Activated T-cell treated with anti-CD3 and anti-CD28 coated beads, Interleukin-2, amount 50 U/mL, for 1 hour (primary cell): ENCODE measurements at regions not wholly inside any gene's neighbourhood (a gene's known extent, or its start where the extent isn't known, plus 50 kb on each side); places are given as distances from the start of the nearest gene placed in this dataset.
"Not testable (repeated sequence)": the region's sequence is repeated elsewhere in the genome, so short reads cannot be mapped to it uniquely, and the experiment has no call there.

ENCODE experiments used
- DNase-seq: peaks from one replicate; pipeline ENCODE4 v3.0.0-alpha.2; 2020

DNA sequence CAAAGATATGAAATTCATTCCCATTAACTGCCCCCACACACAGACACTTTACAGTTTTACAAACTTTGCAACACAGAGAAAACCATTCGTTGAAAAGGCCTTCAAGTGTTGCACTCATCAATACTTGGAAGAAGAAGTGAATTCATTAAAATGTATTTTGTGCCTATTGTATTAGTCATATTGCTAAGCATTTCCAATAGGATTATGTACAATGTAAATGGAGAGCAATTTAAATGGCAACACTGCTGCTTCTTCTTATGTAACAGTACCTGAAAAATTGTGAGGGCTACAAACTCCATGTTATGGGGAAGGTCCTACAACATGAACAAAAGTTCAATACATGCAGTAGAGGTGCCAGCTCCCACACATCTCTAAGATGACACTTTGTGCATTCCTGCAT lies 209.3 kb upstream of the POGK start:
- no peak for DNase-seq

DNA sequence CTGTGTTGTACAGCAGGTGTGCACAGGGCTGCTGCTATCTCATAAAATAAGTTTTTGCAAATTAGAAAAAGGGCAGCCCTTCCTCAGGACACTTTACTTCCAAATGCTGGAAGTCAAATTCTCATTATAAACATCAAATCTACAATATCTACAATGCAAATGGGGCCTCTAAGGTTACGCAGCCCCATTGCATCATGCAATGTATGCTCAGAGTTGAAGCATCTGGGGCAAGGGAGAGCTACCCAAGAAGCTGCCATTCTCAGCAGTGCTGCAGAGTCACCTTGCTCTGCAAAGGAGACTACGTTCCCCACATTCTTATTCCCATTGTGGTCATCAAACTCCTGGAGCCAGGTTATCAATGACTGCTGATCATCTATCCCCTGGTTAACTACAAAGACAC lies 208.9 kb upstream of the POGK start:
- no peak for DNase-seq

DNA sequence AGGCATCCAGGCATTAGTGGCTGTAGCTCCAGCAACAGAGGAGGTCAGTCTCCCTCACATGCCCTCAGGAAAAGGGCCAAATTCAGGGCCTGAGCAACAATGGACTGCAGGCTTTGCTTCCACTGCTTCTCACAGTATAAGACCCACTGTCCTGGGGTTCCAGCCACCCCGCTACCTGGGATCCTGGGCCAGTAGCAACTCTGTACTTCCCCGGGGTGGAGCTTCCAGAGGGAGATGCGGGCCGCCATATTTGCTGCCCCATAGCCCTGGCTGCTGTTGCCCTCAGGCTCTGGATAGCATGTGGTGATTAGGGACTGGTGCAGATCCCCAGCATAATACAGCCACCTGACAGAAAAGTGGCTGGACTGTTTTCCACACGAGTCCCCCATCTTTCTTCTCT lies 201.1 kb upstream of the POGK start:
- DNase-seq = no peak

GRCh38 chr1:166657228-166657627 lies 182.0 kb upstream of the POGK start:
- DNase-seq = not testable (repeated sequence)

GRCh38 chr1:166666790-166667189 lies 172.5 kb upstream of the POGK start:
- not testable (repeated sequence) for DNase-seq

GRCh38 chr1:166667600-166667999 lies 171.7 kb upstream of the POGK start:
- not testable (repeated sequence) for DNase-seq

- no peak for DNase-seq
Observed at GRCh38 chr1:166671627-166672026, 167.6 kb upstream of the POGK start.

DNA sequence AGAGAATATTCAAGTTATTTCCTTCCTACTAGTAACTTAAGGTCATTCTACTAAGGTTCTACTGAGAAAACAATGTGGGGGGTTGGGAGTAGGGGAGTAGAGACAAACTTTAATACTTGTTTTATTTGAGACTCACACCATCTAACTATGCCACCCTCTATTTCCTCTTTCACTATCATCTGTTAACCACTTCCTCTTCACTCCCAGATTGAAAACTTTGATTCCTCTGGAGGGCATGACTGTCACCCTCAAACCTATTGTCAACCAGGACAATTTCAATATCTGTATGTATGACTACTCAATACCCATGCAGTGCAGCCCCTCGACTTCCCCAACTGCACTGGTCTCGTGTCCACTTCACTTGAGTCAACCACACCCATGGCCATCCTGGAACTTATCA lies 165.6 kb upstream of the POGK start:
- DNase-seq = no peak

- DNase-seq = no peak
Observed at GRCh38 chr1:166675213-166675612, 164.1 kb upstream of the POGK start.

GRCh38 chr1:166676981-166677380 lies 162.3 kb upstream of the POGK start:
- DNase-seq = no peak

DNA sequence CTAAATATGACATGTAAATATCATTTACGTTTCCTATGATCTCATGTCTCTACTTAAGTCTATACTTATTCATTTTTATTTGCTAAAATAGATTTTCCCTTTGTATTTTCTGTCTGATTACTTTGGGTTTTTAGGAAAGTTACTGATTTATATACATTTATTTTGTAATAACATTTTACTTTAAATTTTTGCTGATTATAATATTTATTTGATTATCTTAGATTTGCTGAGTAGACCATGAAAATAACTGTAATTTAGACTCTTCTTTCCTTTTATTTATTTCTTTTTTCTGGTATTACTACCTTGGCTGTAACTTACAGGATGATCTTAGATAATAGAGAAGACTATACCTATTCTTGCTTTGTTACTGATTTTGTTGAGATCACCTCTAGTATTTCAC lies 159.9 kb upstream of the POGK start:
- DNase-seq = no peak

DNA sequence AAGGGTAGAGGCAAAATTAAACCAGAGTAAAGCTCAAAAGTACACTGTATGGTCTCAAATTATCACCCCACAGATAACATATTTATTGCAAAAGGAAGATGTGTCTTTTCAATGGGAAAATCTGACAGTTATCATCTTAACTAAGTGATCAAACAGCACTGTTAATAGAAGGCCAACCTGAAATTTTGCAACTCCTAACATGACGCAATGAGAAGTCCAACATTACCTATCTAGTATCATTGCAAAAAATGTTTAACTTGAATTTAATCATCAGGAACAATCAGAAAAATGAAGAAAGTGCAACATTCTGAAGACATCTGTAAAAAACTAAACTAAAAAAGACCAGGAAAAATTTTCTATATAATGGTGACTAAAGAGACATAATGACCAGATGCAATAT lies 156.7 kb upstream of the POGK start:
- no peak for DNase-seq

- DNase-seq = not testable (repeated sequence)
Observed at GRCh38 chr1:166684669-166685068, 154.6 kb upstream of the POGK start.

GRCh38 chr1:166685200-166685599 lies 154.1 kb upstream of the POGK start:
- no peak for DNase-seq

GRCh38 chr1:166685891-166686290 lies 153.4 kb upstream of the POGK start:
- not testable (repeated sequence) for DNase-seq

- not testable (repeated sequence) for DNase-seq
Observed at GRCh38 chr1:166690596-166690995, 148.7 kb upstream of the POGK start.

GRCh38 chr1:166691476-166691875 lies 147.8 kb upstream of the POGK start:
- DNase-seq = no peak

- DNase-seq = no peak
Observed at GRCh38 chr1:166692346-166692745, 146.9 kb upstream of the POGK start.

- no peak for DNase-seq
Observed at GRCh38 chr1:166693158-166693557, 146.1 kb upstream of the POGK start.

- no peak for DNase-seq
Observed at GRCh38 chr1:166693673-166694297, 145.5 kb upstream of the POGK start.

DNA sequence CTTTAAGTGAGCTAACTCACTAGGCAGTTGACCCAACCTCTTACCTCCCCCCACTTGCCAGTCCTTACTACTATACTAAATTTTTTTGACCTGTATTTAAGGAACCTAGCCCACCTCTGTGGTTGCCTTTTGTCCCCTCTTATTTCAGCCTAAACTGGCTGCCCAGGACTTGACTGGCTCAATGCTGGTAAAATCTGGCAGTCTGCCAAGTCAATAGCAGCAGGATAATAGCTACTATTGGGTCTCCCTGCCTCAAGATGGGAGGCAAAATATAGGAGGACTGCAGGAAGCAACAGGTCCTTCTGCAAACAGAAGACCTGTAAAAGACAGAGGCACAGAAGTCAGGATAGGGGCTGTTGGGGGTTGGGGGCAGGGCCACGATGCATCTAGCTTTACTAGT lies 144.2 kb upstream of the POGK start:
- DNase-seq = no peak

- not testable (repeated sequence) for DNase-seq
Observed at GRCh38 chr1:166695834-166696233, 143.4 kb upstream of the POGK start.

- DNase-seq = no peak
Observed at GRCh38 chr1:166698771-166699170, 140.5 kb upstream of the POGK start.

DNA sequence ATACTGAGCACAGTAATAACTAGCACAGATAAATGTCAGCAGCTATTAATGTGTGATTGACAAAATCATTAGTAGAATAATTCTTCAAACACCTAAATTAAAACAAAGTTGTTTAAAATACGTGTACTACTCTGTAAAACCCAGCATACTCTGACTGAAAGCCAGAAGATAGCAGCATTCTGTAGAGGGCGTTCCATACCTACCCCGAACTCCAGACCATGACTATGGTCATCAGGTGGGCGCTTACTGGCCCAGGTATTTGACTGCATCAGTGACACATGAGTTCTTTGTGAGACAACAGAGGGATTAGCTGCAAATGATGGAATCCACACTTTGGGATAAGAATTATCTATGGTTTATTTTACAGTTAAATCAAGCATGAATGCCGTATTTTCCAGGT lies 139.7 kb upstream of the POGK start:
- no peak for DNase-seq

DNA sequence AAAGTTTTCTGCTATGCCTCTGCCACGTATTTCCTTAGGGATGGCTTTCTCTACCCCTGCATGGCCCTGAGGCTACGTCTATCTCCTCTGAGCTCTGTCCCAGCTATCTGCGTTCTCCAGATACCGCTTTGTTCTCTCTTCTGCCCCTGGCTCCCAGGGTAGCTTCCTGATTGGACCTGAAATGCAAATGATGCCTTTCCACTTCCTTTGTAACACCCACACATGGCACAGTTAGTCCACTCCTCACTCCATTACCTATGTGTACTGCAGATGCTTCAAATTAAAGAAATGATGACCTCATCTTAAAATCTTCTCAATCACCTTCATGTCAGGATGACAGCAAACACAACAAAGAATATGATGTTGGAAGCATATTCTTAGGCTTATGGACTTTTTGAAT lies 138.6 kb upstream of the POGK start:
- no peak for DNase-seq
